Ovary (tissue), 7 donors: ENCODE measurements at regions not wholly inside any gene's neighbourhood (a gene's known extent, or its start where the extent isn't known, plus 50 kb on each side); places are given as distances from the start of the nearest gene placed in this dataset.

Source experiments
- DNase-seq, 5 donors: peaks; one replicate each; pipeline ENCODE4 v3.0.0-alpha.2; 2019 to 2020
- H3K27ac ChIP-seq, 2 donors: fragments of 200-600 bp; one replicate each; pipeline versions ENCODE4 v1.5.1 to v1.8.0; 2019 to 2022
- H3K27me3 ChIP-seq: fragments of 200-600 bp; one replicate; pipeline ENCODE4 v1.8.0; 2022
- H3K36me3 ChIP-seq: fragments of 200-600 bp; sonication (generic); one replicate; pipeline ENCODE4 v1.5.1; 2019
- H3K4me1 ChIP-seq: one replicate; pipeline ENCODE4 v1.8.1; 2013; ENCODE audit warnings: mild to moderate bottlenecking, moderate library complexity; ENCODE audit not compliant: insufficient read depth
- H3K4me3 ChIP-seq: fragments of 200-600 bp; sonication (generic); one replicate; pipeline ENCODE4 v1.5.1; 2017
- H3K9me3 ChIP-seq, 2 donors: fragments of 200-600 bp in 1 of 2; sonication (generic) in 1 of 2; one replicate each; pipeline versions ENCODE4 v1.5.1 to v1.8.1; 2013 to 2019; ENCODE audit warnings: mild to moderate bottlenecking in 1 of 2, moderate library complexity in 1 of 2
- EP300 ChIP-seq: sonication (generic); formaldehyde crosslinking; IDR thresholded peaks from one replicate; pipeline ENCODE4 v1.6.1; 2017; ENCODE audit warnings: antibody characterized with exemption
- POLR2A ChIP-seq: fragments of 450-650 bp; IDR thresholded peaks from one replicate; pipeline ENCODE4 v1.6.1; 2017; ENCODE audit warnings: antibody characterized with exemption, mild to moderate bottlenecking, moderate library complexity
- WGBS, 3 donors: extraction: QIAGEN DNeasy Blood & Tissue Kit in 1 of 3; methylation state at CpG; one replicate each; pipeline versions ENCODE4 v1.1.5 to v1.1.7; 2013 to 2017; 5-methylcytosine and 5-hydroxymethylcytosine counted together
- intact Hi-C, 4 donors: fragments of 100-400 bp; cut with DNase I; formaldehyde crosslinking; loops; one replicate each; pipeline versions ENCODE4 v1.11.0 to v1.15.1; 2022 to 2023
- TF ChIP-seq, protein P1 (sequence below), 3 donors: fragments of 450-650 bp in 2 of 3; fragments of 200-600 bp in 1 of 3; IDR thresholded peaks; one replicate each; pipeline versions ENCODE4 v1.5.1 to v1.8.0; 2016 to 2022; ENCODE audit warnings: antibody characterized with exemption in 3 of 3, mild to moderate bottlenecking in 1 of 3
- donor health status: DM: no; HTN: no; CAD: no; lungs with moderate emphysema.
- donor health status: DM: no; HTN: no; CAD: no.
- donor health status: Bipolar disorder and iron deficiency.
- donor health status: DM: no; HTN: no; CAD: no.
- donor health status: DM: yes; HTN: yes; CAD: no.

DNA sequence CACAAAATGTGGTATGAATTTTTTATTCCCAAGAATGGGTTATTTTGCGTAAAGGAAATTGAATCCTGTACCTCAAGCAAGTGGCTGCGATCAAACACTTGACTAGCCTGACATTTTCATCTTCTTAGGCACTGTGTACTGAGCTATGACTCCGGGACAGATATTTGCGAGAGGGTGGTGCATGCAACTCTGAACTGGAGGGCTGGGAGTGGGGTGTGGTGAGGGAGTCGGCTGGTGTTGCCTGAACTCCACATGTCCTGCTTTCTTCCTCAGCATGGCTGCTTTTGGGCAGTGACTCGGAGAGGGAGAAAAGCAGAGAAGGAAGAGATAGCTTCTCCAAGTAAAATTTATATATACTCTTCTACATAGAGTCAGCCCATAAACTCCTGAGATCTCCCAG is 68.5 kb upstream of the GATB start:
- H3K4me1 ChIP-seq, result no peaks in the 10 kb centered on the region
- DNase-seq, result no peak
- no peaks in the 10 kb centered on the region for H3K36me3 ChIP-seq
- no peaks in the 10 kb centered on the region for H3K27me3 ChIP-seq
- WGBS, 3 donors, result 90 to 94% (median 91%) methylated on average over 6 of the region's 6 CpGs
- TF ChIP-seq, protein P1, sequence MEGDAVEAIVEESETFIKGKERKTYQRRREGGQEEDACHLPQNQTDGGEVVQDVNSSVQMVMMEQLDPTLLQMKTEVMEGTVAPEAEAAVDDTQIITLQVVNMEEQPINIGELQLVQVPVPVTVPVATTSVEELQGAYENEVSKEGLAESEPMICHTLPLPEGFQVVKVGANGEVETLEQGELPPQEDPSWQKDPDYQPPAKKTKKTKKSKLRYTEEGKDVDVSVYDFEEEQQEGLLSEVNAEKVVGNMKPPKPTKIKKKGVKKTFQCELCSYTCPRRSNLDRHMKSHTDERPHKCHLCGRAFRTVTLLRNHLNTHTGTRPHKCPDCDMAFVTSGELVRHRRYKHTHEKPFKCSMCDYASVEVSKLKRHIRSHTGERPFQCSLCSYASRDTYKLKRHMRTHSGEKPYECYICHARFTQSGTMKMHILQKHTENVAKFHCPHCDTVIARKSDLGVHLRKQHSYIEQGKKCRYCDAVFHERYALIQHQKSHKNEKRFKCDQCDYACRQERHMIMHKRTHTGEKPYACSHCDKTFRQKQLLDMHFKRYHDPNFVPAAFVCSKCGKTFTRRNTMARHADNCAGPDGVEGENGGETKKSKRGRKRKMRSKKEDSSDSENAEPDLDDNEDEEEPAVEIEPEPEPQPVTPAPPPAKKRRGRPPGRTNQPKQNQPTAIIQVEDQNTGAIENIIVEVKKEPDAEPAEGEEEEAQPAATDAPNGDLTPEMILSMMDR (IDR thresholded peaks at IDR 0.05), result no peak
- TF ChIP-seq EP300 (no peak), POLR2A (no peak)
- intact Hi-C loops, result no loop called here
- H3K9me3 ChIP-seq, result no peaks in the 10 kb centered on the region
- no peak overlapping the region for H3K4me3 ChIP-seq
- H3K27ac ChIP-seq, result no peak overlapping the region

DNA sequence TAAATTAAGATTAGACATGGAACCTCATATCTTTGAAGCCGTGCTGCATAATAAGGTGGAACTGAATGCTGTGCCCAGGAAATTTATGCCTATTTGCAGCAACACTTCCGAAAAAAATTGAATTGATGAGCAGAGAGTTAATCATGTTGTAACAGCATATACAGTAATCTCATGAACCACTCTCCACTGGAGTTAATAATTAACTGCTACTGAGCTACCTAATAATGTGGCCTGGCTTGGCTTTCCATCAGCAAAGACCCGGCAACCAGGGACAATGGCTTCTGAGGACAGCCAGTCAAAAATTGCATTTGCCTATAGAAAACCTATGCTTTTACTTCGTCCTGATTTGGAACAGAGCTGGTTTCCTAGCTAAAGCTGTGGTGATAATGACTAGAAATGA is 63.8 kb upstream of the GATB start:
- WGBS, 3 donors, result 85 to 88% (median 86%) methylated on average over 4 of the region's 4 CpGs
- H3K27ac ChIP-seq, result no peak overlapping the region
- TF ChIP-seq EP300 (no peak), POLR2A (no peak)
- TF ChIP-seq, protein P1 (IDR thresholded peaks at IDR 0.05), result no peak
- H3K27me3 ChIP-seq, result no peaks in the 10 kb centered on the region
- no peaks in the 10 kb centered on the region for H3K4me1 ChIP-seq
- no peak overlapping the region for H3K4me3 ChIP-seq
- H3K9me3 ChIP-seq, result no peaks in the 10 kb centered on the region
- intact Hi-C loops, result no loop called here
- no peaks in the 10 kb centered on the region for H3K36me3 ChIP-seq
- DNase-seq, result no peak

DNA sequence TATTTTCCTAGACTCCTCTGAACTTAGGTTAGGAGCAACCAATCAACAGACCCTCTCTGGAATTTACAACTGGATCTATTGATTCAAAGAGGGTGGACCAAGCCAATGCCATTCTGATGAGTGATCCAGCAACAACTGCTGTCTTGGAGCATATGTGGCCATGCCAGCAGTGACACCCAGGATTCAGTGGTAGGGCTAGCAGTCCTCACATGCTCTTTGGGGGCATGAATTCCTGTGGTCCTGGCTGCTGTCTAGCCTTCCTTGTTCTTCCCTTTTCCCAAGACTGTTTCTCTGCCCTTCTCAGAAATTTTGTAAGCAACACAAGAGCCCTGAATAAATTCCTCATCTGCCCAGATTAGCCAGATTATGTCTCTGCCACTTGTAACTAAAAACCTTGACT is 61.5 kb upstream of the GATB start:
- H3K4me1 ChIP-seq, result no peaks in the 10 kb centered on the region
- H3K27ac ChIP-seq, result no peak overlapping the region
- H3K4me3 ChIP-seq, result no peak overlapping the region
- TF ChIP-seq POLR2A (no peak), EP300 (no peak)
- TF ChIP-seq, protein P1 (IDR thresholded peaks at IDR 0.05), result no peak
- no peak for DNase-seq
- H3K36me3 ChIP-seq, result no peaks in the 10 kb centered on the region
- H3K9me3 ChIP-seq, result no peaks in the 10 kb centered on the region
- intact Hi-C loops, result no loop called here
- H3K27me3 ChIP-seq, result no peaks in the 10 kb centered on the region

DNA sequence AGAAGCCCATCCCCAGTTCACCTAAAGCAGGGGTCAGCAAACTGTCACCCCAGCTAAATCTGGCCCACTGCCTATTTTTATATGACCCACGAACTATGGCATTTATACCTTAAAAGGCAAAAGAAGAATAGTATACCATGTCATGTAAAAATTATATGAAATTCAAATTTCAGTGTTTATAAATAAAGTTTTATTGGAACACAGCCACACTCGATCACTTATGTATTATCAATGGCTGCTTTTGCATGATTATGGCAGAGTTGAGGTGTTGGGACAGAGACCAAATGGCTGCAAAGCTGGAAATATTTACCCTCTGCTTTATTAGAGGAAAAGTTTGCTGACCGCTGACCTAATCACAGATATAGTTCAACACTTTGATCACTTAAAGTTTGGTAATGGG is 59.2 kb upstream of the GATB start:
- Histone ChIP-seq H3K4me3 (no peak overlapping the region), H3K9me3 (no peaks in the 10 kb centered on the region), H3K27me3 (no peaks in the 10 kb centered on the region), H3K36me3 (no peaks in the 10 kb centered on the region), H3K27ac (no peak overlapping the region), H3K4me1 (no peaks in the 10 kb centered on the region)
- 85 to 95% (median 89%) methylated on average over 3 of the region's 3 CpGs for WGBS, 3 donors
- intact Hi-C loops, result no loop called here
- TF ChIP-seq EP300 (no peak), POLR2A (no peak)
- TF ChIP-seq, protein P1 (IDR thresholded peaks at IDR 0.05), result no peak
- DNase-seq, result no peak

DNA sequence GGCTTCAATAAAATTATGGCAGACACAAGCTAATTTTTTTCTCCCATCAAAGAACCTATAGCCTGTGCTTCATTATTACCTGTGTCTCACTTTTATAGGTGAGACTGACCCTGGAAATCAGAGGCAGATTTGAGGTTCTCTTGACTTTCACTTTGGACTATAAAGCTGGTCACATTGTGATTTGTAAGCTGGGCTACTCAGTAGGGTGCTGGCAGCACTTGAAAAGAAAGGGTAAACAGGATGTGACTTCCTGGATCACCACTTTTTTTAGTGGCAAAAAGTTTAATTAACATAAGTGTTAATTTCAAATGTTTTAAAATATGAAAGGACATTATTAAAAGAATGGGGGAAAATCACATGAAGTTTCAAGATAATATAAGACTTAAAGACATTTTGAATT is 50.6 kb upstream of the GATB start:
- intact Hi-C loops, result no loop called here
- Histone ChIP-seq H3K4me1 (no peaks in the 10 kb centered on the region), H3K27ac (no peak overlapping the region), H3K36me3 (no peaks in the 10 kb centered on the region), H3K27me3 (no peaks in the 10 kb centered on the region), H3K9me3 (no peaks in the 10 kb centered on the region), H3K4me3 (no peak overlapping the region)
- TF ChIP-seq EP300 (no peak), POLR2A (no peak)
- TF ChIP-seq, protein P1 (IDR thresholded peaks at IDR 0.05), result no peak
- DNase-seq, result no peak
